HG03159 (cell line): ENCODE measurements at regions not wholly inside any gene's neighbourhood (a gene's known extent, or its start where the extent isn't known, plus 50 kb on each side); places are given as distances from the start of the nearest gene placed in this dataset.
"Not testable (repeated sequence)": the region's sequence is repeated elsewhere in the genome, so short reads cannot be mapped to it uniquely, and the experiment has no call there.

Experiments used
- ATAC-seq: cut with Tn5 transposase; IDR thresholded peaks from one replicate; pipeline ENCODE4 v1.9.1; 2021; ENCODE audit warnings: mild to moderate bottlenecking, moderate library complexity; ENCODE audit not compliant: unreplicated experiment

GRCh38 chr10:107544706-107545520 is 380.4 kb upstream of the SORCS1 start:
- no peak for ATAC-seq

GRCh38 chr10:107542607-107543006 is 378.1 kb upstream of the SORCS1 start:
- no peak for ATAC-seq

- ATAC-seq = no peak
Measured at GRCh38 chr10:107542016-107542415, 377.5 kb upstream of the SORCS1 start.

- no peak for ATAC-seq
Measured at GRCh38 chr10:107540981-107541380, 376.5 kb upstream of the SORCS1 start.

- ATAC-seq = no peak
Measured at GRCh38 chr10:107529350-107529749, 364.8 kb upstream of the SORCS1 start.

- no peak for ATAC-seq
Measured at GRCh38 chr10:107520348-107520747, 355.8 kb upstream of the SORCS1 start.

- ATAC-seq = no peak
Measured at GRCh38 chr10:107517811-107518210, 353.3 kb upstream of the SORCS1 start.

- ATAC-seq = no peak
Measured at GRCh38 chr10:107516349-107516748, 351.8 kb upstream of the SORCS1 start.

- not testable (repeated sequence) for ATAC-seq
Measured at GRCh38 chr10:107504011-107504410, 339.5 kb upstream of the SORCS1 start.

- ATAC-seq = no peak
Measured at GRCh38 chr10:107502229-107502985, 337.9 kb upstream of the SORCS1 start.

GRCh38 chr10:107498983-107499382 is 334.5 kb upstream of the SORCS1 start:
- no peak for ATAC-seq

GRCh38 chr10:107497024-107497423 is 332.5 kb upstream of the SORCS1 start:
- no peak for ATAC-seq

- ATAC-seq = no peak
Measured at GRCh38 chr10:107496594-107496993, 332.1 kb upstream of the SORCS1 start.

GRCh38 chr10:107492389-107492788 is 327.9 kb upstream of the SORCS1 start:
- ATAC-seq = no peak

GRCh38 chr10:107490389-107490788 is 325.9 kb upstream of the SORCS1 start:
- no peak for ATAC-seq

- no peak for ATAC-seq
Measured at GRCh38 chr10:107487284-107487683, 322.8 kb upstream of the SORCS1 start.

GRCh38 chr10:107485019-107485418 is 320.5 kb upstream of the SORCS1 start:
- no peak for ATAC-seq

GRCh38 chr10:107481881-107482280 is 317.4 kb upstream of the SORCS1 start:
- no peak for ATAC-seq

GRCh38 chr10:107481224-107481623 is 316.7 kb upstream of the SORCS1 start:
- no peak for ATAC-seq

GRCh38 chr10:107480781-107481180 is 316.3 kb upstream of the SORCS1 start:
- ATAC-seq = no peak

GRCh38 chr10:107477266-107477665 is 312.8 kb upstream of the SORCS1 start:
- ATAC-seq = peak; percentile 64

- ATAC-seq = no peak
Measured at GRCh38 chr10:107476408-107476807, 311.9 kb upstream of the SORCS1 start.
